GM12892 (cell line): ENCODE measurements at regions not wholly inside any gene's neighbourhood (a gene's known extent, or its start where the extent isn't known, plus 50 kb on each side); places are given as distances from the start of the nearest gene placed in this dataset.

Experiments used
- POLR2A ChIP-seq: IDR thresholded peaks from 2 replicates; pipeline ENCODE4 v1.6.1; 2011; ENCODE audit warnings: low read depth, low read length, control low read depth
- TAF1 ChIP-seq: IDR thresholded peaks from 2 replicates; pipeline ENCODE4 v1.6.1; 2011; ENCODE audit warnings: low read depth, mild to moderate bottlenecking, control low read depth, low read length, borderline replicate concordance

- TF ChIP-seq POLR2A (no peak), TAF1 (no peak)
Observed at GRCh38 chr22:48645766-48646165, 1181.9 kb downstream of the BRD1 start.
